Endothelial cell (in vitro differentiated cells): ENCODE measurements at regions not wholly inside any gene's neighbourhood (a gene's known extent, or its start where the extent isn't known, plus 50 kb on each side); places are given as distances from the start of the nearest gene placed in this dataset.

Experiments used
- DNase-seq: peaks from one replicate; pipeline ENCODE4 v3.0.0; 2021; ENCODE audit warnings: low spot score
- H3K27ac Mint-ChIP-seq: one replicate; pipeline ENCODE4 v1.8.0; 2021; ENCODE audit warnings: mixed read lengths, inconsistent platforms; ENCODE audit not compliant: unreplicated experiment
- H3K27me3 Mint-ChIP-seq: one replicate; pipeline ENCODE4 v1.8.0; 2021; ENCODE audit warnings: mild to moderate bottlenecking, moderate library complexity, mixed read lengths, inconsistent platforms; ENCODE audit not compliant: unreplicated experiment
- H3K36me3 Mint-ChIP-seq: one replicate; pipeline ENCODE4 v1.8.0; 2021; ENCODE audit warnings: mild to moderate bottlenecking, low read depth, mixed read lengths, inconsistent platforms; ENCODE audit not compliant: unreplicated experiment
- H3K4me1 Mint-ChIP-seq: one replicate; pipeline ENCODE4 v1.8.0; 2021; ENCODE audit warnings: mild to moderate bottlenecking, mixed read lengths, inconsistent platforms; ENCODE audit not compliant: unreplicated experiment
- H3K4me3 Mint-ChIP-seq: one replicate; pipeline ENCODE4 v1.8.0; 2021; ENCODE audit warnings: mild to moderate bottlenecking, mixed read lengths, inconsistent platforms; ENCODE audit not compliant: unreplicated experiment
- H3K9me3 Mint-ChIP-seq: one replicate; pipeline ENCODE4 v1.8.0; 2021; ENCODE audit warnings: mixed read lengths, inconsistent platforms; ENCODE audit not compliant: unreplicated experiment
- CTCF ChIP-seq: fragments of 200-600 bp; sonication (generic); IDR thresholded peaks from one replicate; pipeline ENCODE4 v1.5.0; 2021; ENCODE audit warnings: antibody characterized with exemption; ENCODE audit not compliant: unreplicated experiment

- no peak overlapping the region for H3K4me3 Mint-ChIP-seq
- no peak for TF ChIP-seq CTCF
- H3K4me1 Mint-ChIP-seq, result no peaks in the 10 kb centered on the region
- no peaks in the 10 kb centered on the region for H3K36me3 Mint-ChIP-seq
- no peak for DNase-seq
- H3K27me3 Mint-ChIP-seq, result peaks cover 1% of the 10 kb centered on the region
- H3K9me3 Mint-ChIP-seq, result no peaks in the 10 kb centered on the region
- no peak overlapping the region for H3K27ac Mint-ChIP-seq
Observed at GRCh38 chr18:34126121-34126520, 98.6 kb downstream of the NOL4 start.

GRCh38 chr18:34122724-34123334 is 101.9 kb downstream of the NOL4 start:
- H3K27ac Mint-ChIP-seq, result no peak overlapping the region
- H3K36me3 Mint-ChIP-seq, result no peaks in the 10 kb centered on the region
- H3K9me3 Mint-ChIP-seq, result no peaks in the 10 kb centered on the region
- DNase-seq, result peak; percentile 24
- H3K4me3 Mint-ChIP-seq, result no peak overlapping the region
- TF ChIP-seq CTCF, result peak; percentile 88
- H3K27me3 Mint-ChIP-seq, result no peaks in the 10 kb centered on the region
- H3K4me1 Mint-ChIP-seq, result no peaks in the 10 kb centered on the region

- Mint-ChIP-seq H3K27ac (no peak overlapping the region), H3K36me3 (no peaks in the 10 kb centered on the region), H3K27me3 (no peaks in the 10 kb centered on the region), H3K4me1 (no peaks in the 10 kb centered on the region), H3K4me3 (no peak overlapping the region), H3K9me3 (no peaks in the 10 kb centered on the region)
- DNase-seq, result no peak
- no peak for TF ChIP-seq CTCF
Observed at GRCh38 chr18:34121200-34121721, 103.5 kb downstream of the NOL4 start.

- no peaks in the 10 kb centered on the region for H3K36me3 Mint-ChIP-seq
- no peak overlapping the region for H3K4me3 Mint-ChIP-seq
- H3K4me1 Mint-ChIP-seq, result no peaks in the 10 kb centered on the region
- H3K9me3 Mint-ChIP-seq, result no peaks in the 10 kb centered on the region
- H3K27ac Mint-ChIP-seq, result no peak overlapping the region
- no peaks in the 10 kb centered on the region for H3K27me3 Mint-ChIP-seq
- no peak for TF ChIP-seq CTCF
- no peak for DNase-seq
Observed at GRCh38 chr18:34120294-34120693, 104.4 kb downstream of the NOL4 start.

- Mint-ChIP-seq H3K27ac (no peak overlapping the region), H3K27me3 (no peaks in the 10 kb centered on the region), H3K4me3 (no peak overlapping the region), H3K36me3 (no peaks in the 10 kb centered on the region), H3K4me1 (no peaks in the 10 kb centered on the region), H3K9me3 (no peaks in the 10 kb centered on the region)
- TF ChIP-seq CTCF, result no peak
- DNase-seq, result no peak
Observed at GRCh38 chr18:34117319-34117718, 107.4 kb downstream of the NOL4 start.
